H7 (cell line): ENCODE measurements at regions not wholly inside any gene's neighbourhood (a gene's known extent, or its start where the extent isn't known, plus 50 kb on each side); places are given as distances from the start of the nearest gene placed in this dataset.
"Not testable (repeated sequence)": the region's sequence is repeated elsewhere in the genome, so short reads cannot be mapped to it uniquely, and the experiment has no call there.

ENCODE experiments used
- DNase-seq: peaks from one replicate; pipeline ENCODE4 v3.0.0; 2012
- H3K27me3 ChIP-seq: 2 replicates; pipeline ENCODE4 v1.6.0; 2011; ENCODE audit warnings: mild to moderate bottlenecking, low read length; ENCODE audit not compliant: control insufficient read depth, insufficient read depth
- H3K36me3 ChIP-seq: replicated peaks from 2 replicates; pipeline ENCODE4 v1.5.1; 2011; ENCODE audit warnings: low read length; ENCODE audit not compliant: control insufficient read depth, insufficient read depth
- H3K4me3 ChIP-seq: 2 replicates; pipeline ENCODE4 v1.5.1; 2011; ENCODE audit warnings: low read depth, mild to moderate bottlenecking, control low read depth, low read length, moderate library complexity; ENCODE audit not compliant: insufficient read depth

DNA sequence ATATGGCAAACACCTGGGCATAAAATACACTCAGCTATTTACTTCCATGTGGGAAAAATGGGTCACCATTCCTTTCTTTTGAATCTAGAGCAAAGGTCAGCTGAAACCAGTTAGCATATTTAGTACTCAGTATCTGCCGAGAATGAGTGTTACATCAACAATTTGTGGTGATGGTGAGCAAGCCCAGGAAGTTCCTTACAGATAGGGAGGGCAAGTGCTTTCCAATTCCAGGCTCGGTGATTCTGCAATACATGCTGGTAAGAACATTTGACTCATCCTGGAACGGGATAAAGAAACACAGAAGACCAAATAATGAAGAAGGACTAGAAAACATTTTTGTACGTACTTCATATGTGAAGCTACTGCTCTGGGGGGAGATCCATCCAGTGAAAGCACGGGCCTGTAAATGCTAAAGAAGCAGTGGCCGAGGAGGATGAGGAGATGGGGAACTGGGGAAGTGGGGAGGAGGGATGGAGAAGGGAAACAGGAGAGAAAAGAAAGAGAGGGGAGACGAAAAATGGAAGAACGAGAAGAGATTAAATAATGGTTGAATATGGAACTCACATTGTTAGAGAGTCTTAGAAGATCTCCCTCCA, 251.9 kb downstream of the TTC32 start:
- Histone ChIP-seq H3K27me3 (no peaks in the 10 kb centered on the region), H3K4me3 (no peak overlapping the region), H3K36me3 (no peaks in the 10 kb centered on the region)
- DNase-seq = no peak

GRCh38 chr2:19649142-19649541, 252.6 kb downstream of the TTC32 start:
- DNase-seq = no peak
- Histone ChIP-seq H3K4me3 (no peak overlapping the region), H3K36me3 (no peaks in the 10 kb centered on the region), H3K27me3 (no peaks in the 10 kb centered on the region)

- Histone ChIP-seq H3K27me3 (no peaks in the 10 kb centered on the region), H3K36me3 (no peaks in the 10 kb centered on the region), H3K4me3 (no peak overlapping the region)
- no peak for DNase-seq
Measured at GRCh38 chr2:19648583-19648982, 253.2 kb downstream of the TTC32 start.

DNA sequence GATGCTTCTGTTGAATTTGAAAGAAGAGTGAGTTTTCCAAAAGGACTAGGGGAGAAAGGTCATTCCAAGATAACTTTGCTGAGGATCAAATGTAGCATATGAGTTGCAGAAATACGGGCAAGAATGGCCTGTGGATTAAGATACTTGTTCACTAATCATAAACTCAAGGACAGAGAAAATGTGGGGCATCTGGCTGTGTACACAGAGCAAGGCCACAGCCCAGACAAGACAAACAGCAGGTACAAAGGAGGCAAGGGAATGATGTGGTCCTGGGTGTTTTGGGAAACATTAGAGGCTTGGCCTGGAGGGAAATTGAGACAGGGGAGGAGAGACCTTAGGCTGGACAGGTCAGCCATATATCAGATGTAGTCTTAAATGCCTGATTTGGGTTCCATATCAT, 254.8 kb downstream of the TTC32 start:
- H3K27me3 ChIP-seq = no peaks in the 10 kb centered on the region
- H3K36me3 ChIP-seq = no peaks in the 10 kb centered on the region
- no peak overlapping the region for H3K4me3 ChIP-seq
- DNase-seq = no peak

DNA sequence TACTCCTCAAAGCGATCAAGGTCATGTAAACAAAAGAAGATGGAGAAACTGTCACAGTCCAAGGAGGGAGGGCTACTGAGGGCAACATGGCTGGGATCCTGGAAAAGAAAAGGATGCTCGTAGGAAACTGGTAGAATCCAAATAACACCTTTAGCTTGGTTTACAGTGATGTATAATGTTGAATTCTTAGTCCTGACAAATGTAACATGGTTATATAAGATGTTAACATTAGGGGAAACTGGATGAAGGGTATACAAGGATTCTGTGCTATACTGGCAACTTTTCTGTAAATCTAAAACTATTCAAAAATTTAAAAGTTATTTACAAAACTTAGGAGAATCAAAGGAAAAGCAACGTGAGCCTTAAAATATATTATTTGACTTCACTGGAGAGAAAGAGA, 257.0 kb downstream of the TTC32 start:
- H3K27me3 ChIP-seq = no peaks in the 10 kb centered on the region
- H3K36me3 ChIP-seq = no peaks in the 10 kb centered on the region
- no peak overlapping the region for H3K4me3 ChIP-seq
- DNase-seq = no peak

- no peaks in the 10 kb centered on the region for H3K27me3 ChIP-seq
- no peaks in the 10 kb centered on the region for H3K36me3 ChIP-seq
- DNase-seq = no peak
- no peak overlapping the region for H3K4me3 ChIP-seq
Measured at GRCh38 chr2:19643117-19643518, 258.7 kb downstream of the TTC32 start.

GRCh38 chr2:19642501-19642900, 259.3 kb downstream of the TTC32 start:
- DNase-seq = no peak
- no peak overlapping the region for H3K4me3 ChIP-seq
- no peaks in the 10 kb centered on the region for H3K36me3 ChIP-seq
- H3K27me3 ChIP-seq = no peaks in the 10 kb centered on the region

GRCh38 chr2:19635951-19636510, 265.8 kb downstream of the TTC32 start:
- Histone ChIP-seq H3K4me3 (no peak overlapping the region), H3K27me3 (no peaks in the 10 kb centered on the region), H3K36me3 (no peaks in the 10 kb centered on the region)
- DNase-seq = no peak

DNA sequence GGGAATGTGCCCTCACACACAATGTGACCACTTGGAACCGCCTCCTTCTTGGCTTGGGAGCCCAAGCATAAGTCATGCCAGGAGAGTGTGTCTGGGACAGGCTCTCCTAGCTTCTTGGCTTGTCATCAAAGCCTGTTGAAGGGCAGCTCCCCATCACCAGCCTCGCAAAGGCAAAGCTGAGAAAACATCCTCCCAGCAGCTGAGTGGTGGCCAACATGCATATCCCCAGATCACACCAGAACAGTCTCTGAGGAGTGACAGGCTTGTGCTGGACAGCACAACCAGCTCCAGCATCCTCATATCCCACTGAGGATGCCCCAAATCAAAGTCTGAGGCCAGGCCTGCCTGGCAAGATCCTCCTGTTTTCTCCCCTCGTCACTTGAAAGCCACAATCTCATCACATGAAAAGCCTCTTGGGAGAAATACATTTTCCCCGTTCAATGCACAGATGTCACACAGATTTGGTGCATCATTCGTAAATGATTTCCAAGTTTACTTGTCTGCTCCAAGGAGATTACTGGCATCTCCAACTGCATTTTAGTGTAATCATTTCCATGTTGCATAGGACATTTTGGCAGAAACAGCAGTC, 269.3 kb downstream of the TTC32 start:
- Histone ChIP-seq H3K27me3 (no peaks in the 10 kb centered on the region), H3K36me3 (no peaks in the 10 kb centered on the region), H3K4me3 (no peak overlapping the region)
- DNase-seq = no peak

DNA sequence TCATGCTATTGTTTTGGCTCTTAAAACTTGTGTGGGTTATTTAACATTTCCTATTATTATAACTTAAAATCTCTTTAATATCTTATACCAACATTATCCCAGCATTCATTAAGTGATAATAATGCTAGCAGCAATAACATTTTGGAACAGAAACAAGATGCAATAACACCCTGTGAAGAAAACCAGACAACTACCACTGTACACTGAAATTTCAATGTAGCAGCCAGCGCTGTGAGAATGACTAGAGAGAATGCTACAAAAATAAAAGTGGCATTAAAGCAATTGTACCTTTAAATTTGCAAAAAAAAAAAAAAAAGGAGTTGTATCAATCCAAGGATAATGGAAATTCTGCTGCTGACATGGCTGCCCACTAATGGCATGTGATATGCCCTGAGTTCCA, 269.9 kb downstream of the TTC32 start:
- Histone ChIP-seq H3K36me3 (no peaks in the 10 kb centered on the region), H3K4me3 (no peak overlapping the region), H3K27me3 (no peaks in the 10 kb centered on the region)
- no peak for DNase-seq

GRCh38 chr2:19630921-19631320, 270.9 kb downstream of the TTC32 start:
- Histone ChIP-seq H3K4me3 (no peak overlapping the region), H3K36me3 (no peaks in the 10 kb centered on the region), H3K27me3 (no peaks in the 10 kb centered on the region)
- DNase-seq = no peak

DNA sequence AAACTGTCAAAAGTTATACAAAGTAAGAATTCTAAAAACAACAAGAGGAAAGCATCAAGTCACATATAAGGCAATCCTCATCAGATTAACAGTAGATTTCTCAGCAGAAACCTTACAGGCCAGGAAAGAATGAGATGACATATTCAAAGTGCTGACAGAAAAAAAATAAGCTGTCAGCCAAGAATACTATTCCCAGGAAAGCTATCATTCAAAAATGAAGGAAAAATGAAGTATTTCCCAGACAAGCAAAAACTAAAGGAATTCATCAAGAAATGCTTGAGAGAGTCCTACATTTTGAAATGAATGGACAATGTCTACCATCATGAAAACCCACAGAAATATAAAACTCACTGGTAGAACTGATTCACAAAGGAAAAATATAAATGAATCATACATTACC, 268.9 kb upstream of the OSR1 start:
- no peak for DNase-seq
- no peak overlapping the region for H3K4me3 ChIP-seq
- no peaks in the 10 kb centered on the region for H3K36me3 ChIP-seq
- H3K27me3 ChIP-seq = no peaks in the 10 kb centered on the region

- no peak overlapping the region for H3K4me3 ChIP-seq
- no peaks in the 10 kb centered on the region for H3K36me3 ChIP-seq
- no peak for DNase-seq
- H3K27me3 ChIP-seq = no peaks in the 10 kb centered on the region
Measured at GRCh38 chr2:19623488-19623887, 265.1 kb upstream of the OSR1 start.

GRCh38 chr2:19617257-19617848, 258.9 kb upstream of the OSR1 start:
- Histone ChIP-seq H3K36me3 (no peaks in the 10 kb centered on the region), H3K4me3 (no peak overlapping the region), H3K27me3 (no peaks in the 10 kb centered on the region)
- no peak for DNase-seq

GRCh38 chr2:19615402-19615801, 257.0 kb upstream of the OSR1 start:
- H3K36me3 ChIP-seq, DNase-seq, H3K27me3 ChIP-seq, H3K4me3 ChIP-seq: not testable (repeated sequence)
